CMK (cell line): ENCODE measurements at regions not wholly inside any gene's neighbourhood (a gene's known extent, or its start where the extent isn't known, plus 50 kb on each side); places are given as distances from the start of the nearest gene placed in this dataset.

Source experiments
- DNase-seq: peaks from one replicate; pipeline ENCODE4 v3.0.0-alpha.2; 2010; ENCODE audit warnings: low read depth

GRCh38 chr2:139949242-139949972, 1169.2 kb upstream of the NXPH2 start:
- no peak for DNase-seq

GRCh38 chr2:139946690-139947089, 1166.5 kb upstream of the NXPH2 start:
- DNase-seq = no peak

GRCh38 chr2:139940686-139941085, 1160.5 kb upstream of the NXPH2 start:
- DNase-seq = no peak

GRCh38 chr2:139925903-139926302, 1145.7 kb upstream of the NXPH2 start:
- DNase-seq = no peak

GRCh38 chr2:139924070-139924469, 1143.9 kb upstream of the NXPH2 start:
- DNase-seq = no peak

- DNase-seq = no peak
Observed at GRCh38 chr2:139918982-139919381, 1138.8 kb upstream of the NXPH2 start.

- DNase-seq = no peak
Observed at GRCh38 chr2:139917690-139918384, 1137.6 kb upstream of the NXPH2 start.

GRCh38 chr2:139916822-139917221, 1136.6 kb upstream of the NXPH2 start:
- DNase-seq = no peak

- no peak for DNase-seq
Observed at GRCh38 chr2:139911160-139911559, 1131.0 kb upstream of the NXPH2 start.

- DNase-seq = no peak
Observed at GRCh38 chr2:139909136-139909535, 1128.9 kb upstream of the NXPH2 start.

GRCh38 chr2:139905624-139906023, 1125.4 kb upstream of the NXPH2 start:
- DNase-seq = no peak

GRCh38 chr2:139891636-139892035, 1111.4 kb upstream of the NXPH2 start:
- DNase-seq = no peak

GRCh38 chr2:139885921-139886498, 1105.8 kb upstream of the NXPH2 start:
- DNase-seq = no peak

- no peak for DNase-seq
Observed at GRCh38 chr2:139876964-139877363, 1096.8 kb upstream of the NXPH2 start.

GRCh38 chr2:139876321-139876720, 1096.1 kb upstream of the NXPH2 start:
- DNase-seq = no peak

- no peak for DNase-seq
Observed at GRCh38 chr2:139872503-139872902, 1092.3 kb upstream of the NXPH2 start.

- no peak for DNase-seq
Observed at GRCh38 chr2:139872032-139872431, 1091.8 kb upstream of the NXPH2 start.

- no peak for DNase-seq
Observed at GRCh38 chr2:139867601-139868226, 1087.5 kb upstream of the NXPH2 start.

- peak; percentile 93 for DNase-seq
Observed at GRCh38 chr2:139864821-139865302, 1084.7 kb upstream of the NXPH2 start.

- no peak for DNase-seq
Observed at GRCh38 chr2:139854769-139855483, 1074.7 kb upstream of the NXPH2 start.

- DNase-seq = peak; percentile 76
Observed at GRCh38 chr2:139850254-139850890, 1070.2 kb upstream of the NXPH2 start.

- no peak for DNase-seq
Observed at GRCh38 chr2:139836769-139837168, 1056.6 kb upstream of the NXPH2 start.
